ENCODE measurements at regions not wholly inside any gene's neighbourhood (a gene's known extent, or its start where the extent isn't known, plus 50 kb on each side); places are given as distances from the start of the nearest gene placed in this dataset.

DNA sequence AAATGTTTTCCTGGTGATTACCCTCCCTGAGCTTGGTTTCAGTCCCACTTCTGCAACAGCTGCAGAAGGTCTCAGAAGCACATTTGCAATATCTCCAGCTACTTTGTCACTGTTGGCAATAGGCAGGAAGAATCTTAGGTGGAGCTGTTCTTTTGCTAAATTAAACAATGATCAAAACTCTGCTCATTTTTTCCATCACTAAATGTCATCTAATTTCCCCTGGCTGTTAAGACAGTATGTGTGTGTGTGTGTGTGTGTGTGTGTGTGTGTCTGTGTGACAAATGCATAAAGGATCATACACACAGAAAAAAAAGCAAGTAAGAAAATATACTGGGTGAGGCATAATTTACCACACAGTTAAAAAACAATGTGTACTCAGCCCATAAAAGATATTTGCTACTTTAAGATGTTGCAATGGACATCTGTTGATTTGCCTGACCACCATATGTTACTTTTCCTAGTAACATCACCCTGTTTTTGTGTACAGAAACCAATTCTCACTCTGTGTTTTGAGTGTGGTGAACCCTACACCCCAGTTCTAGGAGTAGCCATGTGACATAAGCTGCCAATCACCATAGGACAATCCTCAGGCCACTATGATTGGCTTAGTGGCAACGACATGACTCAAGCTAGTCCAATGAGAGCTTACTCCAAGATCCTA, 572.6 kb upstream of the CLINT1 start:
- TF ChIP-seq, protein P1, sequence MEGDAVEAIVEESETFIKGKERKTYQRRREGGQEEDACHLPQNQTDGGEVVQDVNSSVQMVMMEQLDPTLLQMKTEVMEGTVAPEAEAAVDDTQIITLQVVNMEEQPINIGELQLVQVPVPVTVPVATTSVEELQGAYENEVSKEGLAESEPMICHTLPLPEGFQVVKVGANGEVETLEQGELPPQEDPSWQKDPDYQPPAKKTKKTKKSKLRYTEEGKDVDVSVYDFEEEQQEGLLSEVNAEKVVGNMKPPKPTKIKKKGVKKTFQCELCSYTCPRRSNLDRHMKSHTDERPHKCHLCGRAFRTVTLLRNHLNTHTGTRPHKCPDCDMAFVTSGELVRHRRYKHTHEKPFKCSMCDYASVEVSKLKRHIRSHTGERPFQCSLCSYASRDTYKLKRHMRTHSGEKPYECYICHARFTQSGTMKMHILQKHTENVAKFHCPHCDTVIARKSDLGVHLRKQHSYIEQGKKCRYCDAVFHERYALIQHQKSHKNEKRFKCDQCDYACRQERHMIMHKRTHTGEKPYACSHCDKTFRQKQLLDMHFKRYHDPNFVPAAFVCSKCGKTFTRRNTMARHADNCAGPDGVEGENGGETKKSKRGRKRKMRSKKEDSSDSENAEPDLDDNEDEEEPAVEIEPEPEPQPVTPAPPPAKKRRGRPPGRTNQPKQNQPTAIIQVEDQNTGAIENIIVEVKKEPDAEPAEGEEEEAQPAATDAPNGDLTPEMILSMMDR (IDR thresholded peaks at IDR 0.05): no peak
- TF ChIP-seq POLR2A (IDR thresholded peaks at IDR 0.05): no peak
